ENCODE measurements at regions not wholly inside any gene's neighbourhood (a gene's known extent, or its start where the extent isn't known, plus 50 kb on each side); places are given as distances from the start of the nearest gene placed in this dataset.
"Not testable (repeated sequence)": the region's sequence is repeated elsewhere in the genome, so short reads cannot be mapped to it uniquely, and the experiment has no call there.

DNA sequence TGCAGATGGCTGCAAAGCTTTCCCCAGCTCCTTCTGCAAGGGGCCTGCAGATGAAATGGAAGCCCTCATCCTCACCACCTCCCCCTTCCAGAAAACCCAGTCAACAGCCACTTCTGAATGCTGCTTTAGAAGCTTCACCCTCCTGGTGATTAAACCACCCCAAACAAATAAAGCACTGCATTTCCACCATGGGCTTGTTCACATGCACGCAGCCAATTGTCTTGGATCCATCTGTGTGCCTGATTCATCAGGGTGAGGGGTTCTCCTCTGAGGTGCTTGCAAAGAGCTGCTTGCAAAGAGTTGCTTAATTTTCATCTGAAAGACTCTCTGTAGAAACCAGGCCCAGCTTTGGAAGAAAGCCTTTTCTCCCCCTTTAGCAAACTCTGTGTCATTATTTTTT lies 184.0 kb upstream of the OSBPL11 start:
- not testable (repeated sequence) for TF ChIP-seq EZH2 (IDR thresholded peaks at IDR 0.05; ENCODE audit: borderline replicate concordance, low read depth, low read length, poor library complexity, severe bottlenecking)
- TF ChIP-seq, protein P1, sequence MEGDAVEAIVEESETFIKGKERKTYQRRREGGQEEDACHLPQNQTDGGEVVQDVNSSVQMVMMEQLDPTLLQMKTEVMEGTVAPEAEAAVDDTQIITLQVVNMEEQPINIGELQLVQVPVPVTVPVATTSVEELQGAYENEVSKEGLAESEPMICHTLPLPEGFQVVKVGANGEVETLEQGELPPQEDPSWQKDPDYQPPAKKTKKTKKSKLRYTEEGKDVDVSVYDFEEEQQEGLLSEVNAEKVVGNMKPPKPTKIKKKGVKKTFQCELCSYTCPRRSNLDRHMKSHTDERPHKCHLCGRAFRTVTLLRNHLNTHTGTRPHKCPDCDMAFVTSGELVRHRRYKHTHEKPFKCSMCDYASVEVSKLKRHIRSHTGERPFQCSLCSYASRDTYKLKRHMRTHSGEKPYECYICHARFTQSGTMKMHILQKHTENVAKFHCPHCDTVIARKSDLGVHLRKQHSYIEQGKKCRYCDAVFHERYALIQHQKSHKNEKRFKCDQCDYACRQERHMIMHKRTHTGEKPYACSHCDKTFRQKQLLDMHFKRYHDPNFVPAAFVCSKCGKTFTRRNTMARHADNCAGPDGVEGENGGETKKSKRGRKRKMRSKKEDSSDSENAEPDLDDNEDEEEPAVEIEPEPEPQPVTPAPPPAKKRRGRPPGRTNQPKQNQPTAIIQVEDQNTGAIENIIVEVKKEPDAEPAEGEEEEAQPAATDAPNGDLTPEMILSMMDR (conservative IDR thresholded peaks at IDR 0.05; ENCODE audit: low read depth, low read length) = not testable (repeated sequence)

Data from A673 (cell line).